HEK293T (cell line): ENCODE measurements at regions not wholly inside any gene's neighbourhood (a gene's known extent, or its start where the extent isn't known, plus 50 kb on each side); places are given as distances from the start of the nearest gene placed in this dataset.

Experiments
- BHLHE40 ChIP-seq: fragments of 450-650 bp; IDR thresholded peaks from 2 replicates; pipeline ENCODE4 v1.6.1; 2016; ENCODE audit warnings: mild to moderate bottlenecking, moderate library complexity, borderline replicate concordance
- ELF4 ChIP-seq: fragments of 450-650 bp; IDR thresholded peaks from 2 replicates; pipeline ENCODE4 v1.6.1; 2017; ENCODE audit warnings: antibody characterized with exemption
- FOXA1 ChIP-seq: fragments of 450-650 bp; IDR thresholded peaks from 2 replicates; pipeline ENCODE4 v1.6.1; 2016; ENCODE audit warnings: mild to moderate bottlenecking
- FOXM1 ChIP-seq: fragments of 450-650 bp; IDR thresholded peaks from 2 replicates; pipeline ENCODE4 v1.6.1; 2017; ENCODE audit warnings: mild to moderate bottlenecking, borderline replicate concordance
- HDGF ChIP-seq: fragments of 450-650 bp; IDR thresholded peaks from 2 replicates; pipeline ENCODE4 v1.6.1; 2017; ENCODE audit warnings: antibody characterized with exemption, borderline replicate concordance
- LEF1 ChIP-seq: fragments of 450-650 bp; IDR thresholded peaks from 2 replicates; pipeline ENCODE4 v1.6.1; 2017; ENCODE audit warnings: mild to moderate bottlenecking, borderline replicate concordance
- SP1 ChIP-seq: fragments of 450-650 bp; IDR thresholded peaks from 2 replicates; pipeline ENCODE4 v1.6.1; 2017
- SUZ12 ChIP-seq: fragments of 450-650 bp; IDR thresholded peaks from 2 replicates; pipeline ENCODE4 v1.6.1; 2016; ENCODE audit warnings: mild to moderate bottlenecking
- TARDBP ChIP-seq: fragments of 450-650 bp; IDR thresholded peaks from 2 replicates; pipeline ENCODE4 v1.6.1; 2016
- ZNF384 ChIP-seq: fragments of 450-650 bp; IDR thresholded peaks from 2 replicates; pipeline ENCODE4 v1.6.1; 2016

DNA sequence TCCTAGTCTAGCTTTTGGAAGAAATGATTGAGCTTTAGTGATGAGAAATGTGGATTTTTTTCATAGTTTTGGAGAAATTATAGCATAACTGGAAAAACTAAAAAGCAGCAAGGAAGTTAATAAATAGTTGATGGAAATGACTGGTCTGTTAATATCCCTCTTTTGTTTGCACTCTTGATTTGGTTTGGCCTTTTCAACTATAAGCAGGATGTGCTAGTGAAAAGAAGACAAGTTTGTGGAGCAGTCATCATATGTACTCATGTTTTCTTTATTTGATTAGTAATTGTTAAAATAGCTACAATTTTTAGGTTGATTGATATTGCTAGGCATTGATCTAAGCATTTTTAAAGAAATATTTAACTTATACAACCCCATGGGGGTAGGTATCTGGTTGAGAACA, 374.7 kb downstream of the TAF11L14 start:
- TF ChIP-seq FOXM1 (no peak), FOXA1 (no peak), ELF4 (no peak), TARDBP (no peak), BHLHE40 (no peak), LEF1 (no peak), SUZ12 (no peak), ZNF384 (no peak), HDGF (no peak), SP1 (no peak)
